ENCODE measurements at regions not wholly inside any gene's neighbourhood (a gene's known extent, or its start where the extent isn't known, plus 50 kb on each side); places are given as distances from the start of the nearest gene placed in this dataset.

DNA sequence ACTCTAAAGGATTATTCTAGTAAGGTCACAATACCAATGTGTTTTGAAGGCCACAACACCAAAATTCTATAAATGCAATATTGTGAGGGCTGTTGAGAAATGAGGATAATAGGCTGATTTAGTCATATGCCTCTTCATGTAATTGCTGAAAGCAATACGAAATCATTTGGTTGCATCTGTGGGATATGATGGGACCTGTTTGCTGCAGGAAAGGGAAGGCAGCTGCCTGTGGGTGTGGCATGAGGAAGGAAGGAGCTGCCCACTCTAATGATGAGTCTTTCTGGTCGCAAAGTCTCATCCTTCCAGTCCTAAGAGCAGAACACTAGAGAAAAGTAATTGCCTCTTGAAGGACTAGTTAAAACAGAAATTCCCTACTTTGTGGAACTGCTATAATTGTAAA lies 245.3 kb upstream of the ZPLD1 start:
- no peak for TF ChIP-seq CTCF (IDR thresholded peaks at IDR 0.05 in 8 of 11, conservative IDR thresholded peaks at IDR 0.05 in 3 of 11)
- TF ChIP-seq POLR2AphosphoS5 (IDR thresholded peaks at IDR 0.05): no peak

Data from spleen (tissue), 7 donors.